Kidney (tissue), 13 donors: ENCODE measurements at regions not wholly inside any gene's neighbourhood (a gene's known extent, or its start where the extent isn't known, plus 50 kb on each side); places are given as distances from the start of the nearest gene placed in this dataset.

Experiments used
- DNase-seq, 5 donors: peaks; one replicate each; pipeline ENCODE4 v3.0.0-alpha.2; 2013 to 2020
- FAIRE-seq: peaks from 2 replicates; lab custom pipeline; 2012; peaks lifted over from hg19 to GRCh38; lab: Jason Lieb, UNC
- H3K27ac ChIP-seq, 2 donors: one replicate each; pipeline ENCODE4 v1.7.0; 2013; ENCODE audit warnings: low read depth in 2 of 2, low read length in 2 of 2, inconsistent platforms in 1 of 2
- H3K27me3 ChIP-seq: one replicate; pipeline ENCODE4 v1.7.1; 2013; ENCODE audit warnings: low read length, inconsistent platforms; ENCODE audit not compliant: control insufficient read depth, insufficient read depth
- H3K36me3 ChIP-seq, 3 donors: one replicate each; pipeline versions ENCODE4 v1.7.0 to v1.7.1; 2013; ENCODE audit warnings: low read length in 3 of 3, control low read depth in 1 of 3, inconsistent platforms in 1 of 3; ENCODE audit not compliant: insufficient read depth in 3 of 3, control insufficient read depth in 2 of 3
- H3K4me1 ChIP-seq, 3 donors: one replicate each; pipeline versions ENCODE4 v1.7.0 to v1.7.1; 2013; ENCODE audit warnings: low read length in 3 of 3, inconsistent platforms in 1 of 3, low read depth in 1 of 3; ENCODE audit not compliant: control insufficient read depth in 2 of 3, insufficient read depth in 2 of 3
- H3K4me3 ChIP-seq, 3 donors: one replicate each; pipeline versions ENCODE4 v1.7.0 to v1.8.1; 2013; ENCODE audit warnings: low read length in 3 of 3, control low read depth in 1 of 3, inconsistent platforms in 1 of 3
- H3K9ac ChIP-seq, 3 donors: one replicate each; pipeline versions ENCODE4 v1.7.0 to v1.7.1; 2013; ENCODE audit warnings: low read length in 3 of 3, control low read depth in 1 of 3, inconsistent platforms in 1 of 3
- H3K9me3 ChIP-seq, 3 donors: one replicate each; pipeline versions ENCODE4 v1.7.0 to v1.7.1; 2013; ENCODE audit warnings: low read length in 3 of 3, control low read depth in 1 of 3, inconsistent platforms in 1 of 3; ENCODE audit not compliant: control insufficient read depth in 2 of 3, insufficient read depth in 1 of 3
- intact Hi-C: fragments of 100-400 bp; cut with DNase I; formaldehyde crosslinking; loops from one replicate; pipeline ENCODE4 v1.11.1; 2022
- TF ChIP-seq, protein P1 (sequence below): IDR thresholded peaks from 3 replicates; pipeline ENCODE4 v1.5.1; 2012; ENCODE audit warnings: mild to moderate bottlenecking, moderate library complexity, borderline replicate concordance; ENCODE audit not compliant: insufficient read depth; ENCODE audit errors: extremely low read depth
- donor health status: control.
- donor health status: control.
- donor health status: control.
- donor health status: control.
- donor health status: control.
- donor health status: DM: yes; HTN: yes; CAD: no.
- donor health status: Normal renal cell carcinoma (clear cell type).

DNA sequence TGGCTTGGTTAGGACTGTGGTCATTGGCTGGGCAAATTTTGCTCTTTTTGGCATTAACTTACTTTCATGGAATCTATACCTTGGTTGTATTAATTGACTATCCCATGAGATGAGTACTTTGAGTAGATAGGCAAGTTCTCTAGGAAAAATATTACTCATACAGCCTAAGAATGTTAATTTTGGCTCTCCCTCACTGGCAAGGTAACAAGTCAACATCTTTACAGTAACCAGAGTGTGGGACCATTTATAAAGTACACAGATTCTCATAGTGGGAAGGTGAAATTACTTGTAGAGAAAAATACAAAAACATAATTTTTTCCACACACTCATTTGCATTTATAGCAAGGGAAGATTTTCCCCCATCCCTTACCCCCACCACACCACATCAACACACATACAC lies 154.6 kb upstream of the ZNF608 start:
- Histone ChIP-seq H3K27ac (no peak overlapping the region), H3K27me3 (no peaks in the 10 kb centered on the region), H3K36me3 (no peaks in the 10 kb centered on the region), H3K9ac (no peak overlapping the region), H3K9me3 (no peaks in the 10 kb centered on the region), H3K4me3 (no peak overlapping the region), H3K4me1 (peaks cover 4 to 20% (median 6%) of the 10 kb centered on the region in 3 donors)
- DNase-seq (no peak), FAIRE-seq (no peak)
- TF ChIP-seq, protein P1, sequence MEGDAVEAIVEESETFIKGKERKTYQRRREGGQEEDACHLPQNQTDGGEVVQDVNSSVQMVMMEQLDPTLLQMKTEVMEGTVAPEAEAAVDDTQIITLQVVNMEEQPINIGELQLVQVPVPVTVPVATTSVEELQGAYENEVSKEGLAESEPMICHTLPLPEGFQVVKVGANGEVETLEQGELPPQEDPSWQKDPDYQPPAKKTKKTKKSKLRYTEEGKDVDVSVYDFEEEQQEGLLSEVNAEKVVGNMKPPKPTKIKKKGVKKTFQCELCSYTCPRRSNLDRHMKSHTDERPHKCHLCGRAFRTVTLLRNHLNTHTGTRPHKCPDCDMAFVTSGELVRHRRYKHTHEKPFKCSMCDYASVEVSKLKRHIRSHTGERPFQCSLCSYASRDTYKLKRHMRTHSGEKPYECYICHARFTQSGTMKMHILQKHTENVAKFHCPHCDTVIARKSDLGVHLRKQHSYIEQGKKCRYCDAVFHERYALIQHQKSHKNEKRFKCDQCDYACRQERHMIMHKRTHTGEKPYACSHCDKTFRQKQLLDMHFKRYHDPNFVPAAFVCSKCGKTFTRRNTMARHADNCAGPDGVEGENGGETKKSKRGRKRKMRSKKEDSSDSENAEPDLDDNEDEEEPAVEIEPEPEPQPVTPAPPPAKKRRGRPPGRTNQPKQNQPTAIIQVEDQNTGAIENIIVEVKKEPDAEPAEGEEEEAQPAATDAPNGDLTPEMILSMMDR: no peak
- intact Hi-C loops: no loop called here

- H3K4me3 ChIP-seq: no peak overlapping the region
- intact Hi-C loops: no loop called here
- H3K9me3 ChIP-seq: no peaks in the 10 kb centered on the region
- no peaks in the 10 kb centered on the region for H3K27me3 ChIP-seq
- FAIRE-seq (no peak), DNase-seq (peak in 4 of 5 donors; percentile 49 to 77 (median 64))
- peaks cover 9 to 24% (median 14%) of the 10 kb centered on the region in 3 donors for H3K4me1 ChIP-seq
- no peaks in the 10 kb centered on the region for H3K36me3 ChIP-seq
- TF ChIP-seq, protein P1: no peak
- H3K27ac ChIP-seq: no peak overlapping the region
- no peak overlapping the region for H3K9ac ChIP-seq
Observed at GRCh38 chr5:124902097-124902821, 155.8 kb upstream of the ZNF608 start.

DNA sequence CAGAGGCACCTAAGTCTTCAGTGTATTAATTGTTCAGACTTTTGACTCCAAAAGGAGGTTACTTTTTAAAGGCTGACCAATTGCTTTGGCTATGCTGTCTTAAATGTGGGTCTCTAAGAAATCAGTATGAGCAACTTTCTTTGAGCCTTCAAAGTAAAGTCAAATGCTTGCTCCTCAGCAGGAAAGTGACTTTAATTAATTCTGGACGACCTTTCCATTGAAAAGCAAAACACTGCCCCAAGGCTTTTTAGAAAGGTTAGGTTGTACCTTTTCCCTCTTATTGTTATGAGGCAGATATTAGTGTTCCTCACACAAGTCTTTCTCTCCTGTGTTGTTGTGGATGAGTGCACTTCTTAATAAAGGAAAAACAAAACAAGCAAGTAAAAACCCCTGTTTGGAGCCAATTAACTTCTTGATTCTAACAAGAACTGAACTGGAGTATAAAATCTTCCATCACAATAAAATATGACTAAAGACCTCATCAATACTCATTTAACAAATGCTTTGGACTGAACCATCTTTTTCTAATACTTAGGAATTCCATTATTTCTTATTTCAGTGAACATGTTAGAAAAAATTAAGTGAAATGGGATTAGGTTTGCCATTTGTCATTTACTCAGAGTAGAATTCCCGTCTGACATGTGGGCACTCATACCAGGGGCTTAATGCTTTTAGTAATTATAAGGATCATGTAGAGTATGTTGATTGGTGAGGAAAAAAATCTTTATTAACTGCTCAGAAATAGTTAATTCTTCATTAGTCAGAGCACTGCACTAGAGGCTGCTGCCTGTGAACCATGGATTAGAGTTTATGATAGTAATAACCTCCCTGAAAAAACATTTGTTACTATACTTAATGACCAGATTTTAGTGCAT lies 159.1 kb upstream of the ZNF608 start:
- FAIRE-seq: no peak
- peak overlapping the region in 1 of 2 donors; percentile 25 for H3K27ac ChIP-seq
- no peaks in the 10 kb centered on the region for H3K36me3 ChIP-seq

More for the DNA sequence above, 159.1 kb upstream of the ZNF608 start:
- Histone ChIP-seq H3K9ac (no peak overlapping the region), H3K27me3 (no peaks in the 10 kb centered on the region), H3K9me3 (no peaks in the 10 kb centered on the region), H3K4me3 (no peak overlapping the region), H3K4me1 (peaks cover 9 to 34% (median 19%) of the 10 kb centered on the region in 3 donors)
- intact Hi-C loops: no loop called here
- TF ChIP-seq, protein P1: no peak
- peak in 1 of 5 donors; percentile 43 for DNase-seq
